ACC112 (cell line): ENCODE measurements at regions not wholly inside any gene's neighbourhood (a gene's known extent, or its start where the extent isn't known, plus 50 kb on each side); places are given as distances from the start of the nearest gene placed in this dataset.

Source experiments
- H2AFZ ChIP-seq: fragments of 200-600 bp; sonication (generic); one replicate; pipeline ENCODE4 v1.6.0; 2017; ENCODE audit warnings: antibody characterized with exemption, low read length; ENCODE audit not compliant: unreplicated experiment
- H3K27ac ChIP-seq: fragments of 200-600 bp; sonication (generic); 2 replicates; pipeline ENCODE4 v1.5.1; 2014; ENCODE audit warnings: low read depth, mild to moderate bottlenecking, antibody characterized with exemption, low read length, moderate library complexity
- H3K27me3 ChIP-seq: fragments of 200-600 bp; sonication (generic); 2 replicates; pipeline ENCODE4 v1.6.1; 2014; ENCODE audit warnings: mild to moderate bottlenecking, antibody characterized with exemption, low read length, moderate library complexity, mixed read lengths; ENCODE audit not compliant: insufficient read depth
- H3K36me3 ChIP-seq: fragments of 200-600 bp; sonication (generic); 2 replicates; pipeline ENCODE4 v1.6.1; 2016; ENCODE audit warnings: mild to moderate bottlenecking, antibody characterized with exemption, low read length, moderate library complexity, mixed read lengths; ENCODE audit not compliant: insufficient read depth
- H3K4me1 ChIP-seq: fragments of 200-600 bp; sonication (generic); one replicate; pipeline ENCODE4 v1.6.1; 2016; ENCODE audit warnings: low read length, mixed read lengths; ENCODE audit not compliant: insufficient read depth, unreplicated experiment, control insufficient read depth
- H3K4me3 ChIP-seq: fragments of 200-600 bp; sonication (generic); 2 replicates; pipeline ENCODE4 v1.5.1; 2014; ENCODE audit warnings: mild to moderate bottlenecking, low read depth, low read length
- H3K79me2 ChIP-seq: fragments of 200-600 bp; sonication (generic); one replicate; pipeline ENCODE4 v1.6.0; 2016; ENCODE audit warnings: low read length; ENCODE audit not compliant: control insufficient read depth, unreplicated experiment, insufficient read depth

DNA sequence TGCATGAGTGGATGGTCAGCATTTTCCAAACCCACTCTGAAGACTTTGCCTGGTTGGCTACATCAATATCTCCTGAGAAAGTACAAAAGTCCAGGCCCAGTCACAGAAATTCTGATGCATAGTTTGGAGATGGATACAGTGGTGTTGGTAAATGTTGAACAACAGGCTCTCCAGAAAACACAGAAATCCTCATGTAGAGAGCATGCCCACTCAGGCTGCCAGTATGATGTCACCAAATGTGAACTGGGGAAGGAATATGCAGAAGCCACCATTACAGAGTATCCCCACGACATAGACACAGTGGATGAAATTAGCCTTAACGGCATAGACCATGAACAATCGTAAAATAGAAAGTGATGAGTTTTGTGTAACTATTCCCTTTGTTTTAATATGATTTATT lies 97.1 kb upstream of the NXT1 start:
- H3K27me3 ChIP-seq: peaks cover 4% of the 10 kb centered on the region; the same call in 1 of the 2 replicates
- H3K36me3 ChIP-seq: no peaks in the 10 kb centered on the region
- no peaks in the 10 kb centered on the region for H3K79me2 ChIP-seq
- H3K27ac ChIP-seq: no peak overlapping the region
- H3K4me3 ChIP-seq: no peak overlapping the region
- H2AFZ ChIP-seq: no peak overlapping the region
- H3K4me1 ChIP-seq: peaks cover 29% of the 10 kb centered on the region

DNA sequence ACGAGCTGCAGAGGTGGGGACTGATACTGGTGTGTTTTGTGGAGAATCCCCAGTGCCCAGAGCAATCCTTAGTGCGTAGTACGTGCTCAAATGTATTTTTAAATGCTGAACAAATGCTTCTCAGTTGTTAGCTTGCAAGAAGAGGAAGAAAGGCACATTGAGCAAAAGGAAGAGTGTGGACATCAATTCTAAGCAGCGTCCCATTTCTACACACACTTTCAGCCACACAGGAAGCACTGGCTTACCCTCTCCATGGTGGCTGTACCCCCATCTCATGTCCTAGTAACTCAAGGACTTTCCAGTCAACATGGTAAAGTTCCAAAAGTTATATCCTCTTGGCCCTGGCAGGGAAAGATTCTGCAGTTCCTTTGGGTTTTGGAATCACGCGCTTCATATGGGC lies 98.8 kb upstream of the NXT1 start:
- Histone ChIP-seq H3K4me1 (peaks cover 13% of the 10 kb centered on the region), H3K36me3 (no peaks in the 10 kb centered on the region), H2AFZ (no peak overlapping the region), H3K79me2 (no peaks in the 10 kb centered on the region), H3K27ac (no peak overlapping the region), H3K4me3 (no peak overlapping the region), H3K27me3 (peaks cover 4% of the 10 kb centered on the region; the same call in 1 of the 2 replicates)

DNA sequence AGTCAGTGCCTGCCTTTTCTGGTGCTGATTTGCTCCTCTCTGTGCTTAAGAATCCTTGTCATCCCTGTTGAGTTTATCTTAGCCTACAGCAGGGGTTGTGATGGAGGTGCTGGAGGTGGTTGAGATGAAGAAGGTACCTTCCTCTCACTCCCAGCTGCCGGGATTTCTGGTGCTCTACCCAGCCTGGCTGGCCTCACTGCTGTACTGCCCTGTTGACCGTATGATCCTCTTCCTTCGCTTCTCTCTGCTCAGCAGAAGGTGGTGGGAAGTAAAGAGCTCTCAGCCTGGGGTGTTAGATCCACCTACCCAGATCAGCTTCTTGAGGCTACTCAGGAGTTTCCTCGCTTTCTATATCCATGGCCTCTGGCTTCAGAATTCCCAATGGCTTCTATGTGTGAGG lies 101.0 kb upstream of the NXT1 start:
- peaks cover 4% of the 10 kb centered on the region; the same call in 1 of the 2 replicates for H3K27me3 ChIP-seq
- no peaks in the 10 kb centered on the region for H3K79me2 ChIP-seq
- H3K4me3 ChIP-seq: no peak overlapping the region
- no peak overlapping the region for H3K27ac ChIP-seq
- no peak overlapping the region for H2AFZ ChIP-seq
- H3K4me1 ChIP-seq: no peaks in the 10 kb centered on the region
- H3K36me3 ChIP-seq: no peaks in the 10 kb centered on the region

DNA sequence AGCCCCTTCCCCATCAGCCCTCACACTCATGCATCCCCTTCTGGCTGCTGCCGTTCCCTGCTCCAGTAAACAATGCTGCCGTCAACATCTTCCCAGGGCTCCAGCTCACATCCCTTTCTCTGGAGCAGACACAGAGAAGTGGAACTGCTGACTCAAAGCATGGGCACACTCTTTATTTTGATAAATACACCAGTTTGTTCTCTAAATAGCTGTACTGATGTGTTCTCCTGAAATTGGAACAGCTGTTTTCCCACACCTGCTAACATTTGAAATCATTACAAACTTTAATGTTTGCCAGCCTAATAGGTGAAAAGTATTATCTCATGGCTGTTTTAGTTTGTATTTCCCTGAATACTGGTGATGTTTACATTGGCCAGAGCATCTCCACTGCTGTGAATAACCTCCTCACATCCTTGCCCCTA lies 102.1 kb upstream of the NXT1 start:
- no peak overlapping the region for H2AFZ ChIP-seq
- no peak overlapping the region for H3K27ac ChIP-seq
- H3K4me1 ChIP-seq: no peaks in the 10 kb centered on the region
- H3K4me3 ChIP-seq: no peak overlapping the region
- H3K36me3 ChIP-seq: no peaks in the 10 kb centered on the region
- peaks cover 4% of the 10 kb centered on the region; the same call in 1 of the 2 replicates for H3K27me3 ChIP-seq
- H3K79me2 ChIP-seq: no peaks in the 10 kb centered on the region

DNA sequence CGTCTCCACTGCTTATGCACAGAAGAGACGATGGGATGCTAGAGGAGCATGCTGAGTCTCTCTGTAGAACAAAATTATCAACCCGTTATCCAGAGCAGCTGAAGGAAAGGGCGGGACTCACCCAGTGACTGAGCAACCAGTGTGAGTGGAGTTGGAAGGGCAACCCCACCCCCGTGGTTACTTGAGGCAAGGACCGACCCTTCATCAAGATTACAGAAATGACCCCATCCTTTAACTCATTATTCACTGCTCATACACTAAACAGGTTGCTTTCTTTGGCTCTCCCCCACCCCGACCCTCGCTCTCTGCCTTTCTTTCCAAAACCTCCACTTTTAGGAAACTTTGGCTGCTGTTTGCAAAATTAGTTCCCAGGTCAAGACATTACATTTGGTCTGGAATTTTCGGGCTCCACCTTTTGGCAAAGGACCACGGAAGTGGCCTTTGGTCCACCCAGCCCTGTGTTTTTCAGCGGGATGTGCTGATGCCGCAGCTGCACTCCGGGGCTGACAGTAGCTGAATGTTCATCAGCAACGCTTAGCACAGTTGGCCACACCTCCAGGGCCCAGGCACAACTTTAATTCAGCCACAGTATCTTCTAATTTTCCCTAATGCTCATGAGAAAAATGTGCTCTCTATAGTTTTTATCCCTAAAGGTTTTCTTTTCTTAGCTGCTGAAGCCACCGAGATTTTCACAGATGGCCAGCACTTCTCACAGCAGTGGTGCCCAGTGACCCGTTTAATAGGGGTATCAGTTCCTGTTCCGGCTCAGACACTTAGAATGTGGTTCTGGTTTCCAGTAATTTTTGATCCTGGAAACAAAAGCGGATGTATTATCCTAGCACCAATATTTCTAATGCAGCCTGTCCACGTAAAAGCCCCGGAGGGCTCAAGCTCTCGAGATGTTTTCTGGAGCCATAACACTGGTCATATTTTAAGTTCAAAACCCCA lies 103.6 kb upstream of the NXT1 start:
- Histone ChIP-seq H3K79me2 (no peaks in the 10 kb centered on the region), H2AFZ (no peak overlapping the region), H3K36me3 (no peaks in the 10 kb centered on the region), H3K27me3 (peaks cover 4% of the 10 kb centered on the region; the same call in 1 of the 2 replicates), H3K27ac (no peak overlapping the region), H3K4me1 (no peaks in the 10 kb centered on the region), H3K4me3 (no peak overlapping the region)

DNA sequence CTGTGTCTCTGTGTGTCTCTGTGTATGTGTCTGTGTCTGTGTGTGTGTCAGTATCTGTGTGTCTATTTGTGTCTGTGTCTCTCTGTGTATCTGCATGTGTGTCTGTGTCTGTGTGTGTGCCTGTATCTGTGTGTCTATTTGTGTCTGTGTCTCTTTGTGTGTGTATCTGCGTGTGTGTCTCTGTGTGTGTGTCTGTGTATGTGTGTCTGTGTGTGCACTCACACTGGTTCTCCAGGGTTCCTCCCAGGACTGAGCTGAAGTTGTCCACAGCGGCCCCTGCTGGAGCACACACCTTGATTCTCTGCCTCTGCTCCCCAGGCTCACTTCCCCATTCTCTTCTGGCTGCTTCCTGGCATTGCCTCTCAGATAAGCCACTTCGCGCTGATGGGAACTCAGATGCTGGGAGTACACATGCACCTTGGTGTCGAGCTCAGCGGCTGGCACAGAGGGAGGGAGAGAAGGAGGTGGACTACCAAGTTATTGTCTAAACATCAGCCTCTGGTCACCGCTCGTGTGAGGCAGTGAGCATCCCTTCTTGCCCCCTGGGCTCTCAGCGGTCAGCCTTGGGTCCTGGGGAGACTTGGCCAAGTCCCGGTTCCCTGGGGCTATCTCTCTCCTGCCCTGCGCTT lies 104.9 kb upstream of the NXT1 start:
- Histone ChIP-seq H3K27ac (no peak overlapping the region), H3K4me1 (no peaks in the 10 kb centered on the region), H3K79me2 (no peaks in the 10 kb centered on the region), H3K27me3 (peaks cover 4% of the 10 kb centered on the region; the same call in 1 of the 2 replicates), H3K36me3 (no peaks in the 10 kb centered on the region), H3K4me3 (no peak overlapping the region), H2AFZ (no peak overlapping the region)

DNA sequence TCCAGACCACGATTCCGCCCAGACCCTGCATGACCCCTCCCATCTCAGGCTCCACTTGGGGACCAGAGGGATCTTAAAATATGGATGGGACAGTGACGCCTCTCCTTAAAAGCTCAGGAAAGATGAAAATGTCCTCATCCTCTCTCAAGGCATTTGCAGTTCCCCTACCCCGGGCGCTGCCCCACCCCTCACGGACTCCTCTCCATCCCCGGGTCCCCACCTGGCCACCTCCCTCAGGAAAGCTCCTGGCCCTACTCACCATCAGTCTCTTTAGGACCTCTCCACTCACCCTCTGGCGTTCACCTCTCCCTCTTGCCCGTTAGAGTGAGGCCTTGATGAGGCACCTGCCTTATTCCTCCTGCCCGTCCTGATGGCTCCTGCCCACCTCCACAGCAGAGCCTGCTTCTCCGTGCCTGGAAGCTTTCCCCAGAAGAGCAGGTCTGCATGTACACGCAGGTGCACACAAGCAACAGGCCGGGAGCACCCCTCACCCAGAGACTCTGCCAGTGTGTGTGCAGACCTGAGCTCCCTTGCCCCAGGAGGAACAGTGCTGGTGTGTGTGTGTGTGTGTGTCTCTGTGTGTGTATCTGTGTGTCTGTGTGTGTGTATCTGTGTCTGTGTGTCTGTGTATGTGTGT lies 105.6 kb upstream of the NXT1 start:
- no peaks in the 10 kb centered on the region for H3K4me1 ChIP-seq
- no peak overlapping the region for H2AFZ ChIP-seq
- no peak overlapping the region for H3K4me3 ChIP-seq
- no peaks in the 10 kb centered on the region for H3K36me3 ChIP-seq
- H3K27ac ChIP-seq: no peak overlapping the region
- no peaks in the 10 kb centered on the region for H3K79me2 ChIP-seq
- H3K27me3 ChIP-seq: peaks cover 7% of the 10 kb centered on the region; the same call in 1 of the 2 replicates

DNA sequence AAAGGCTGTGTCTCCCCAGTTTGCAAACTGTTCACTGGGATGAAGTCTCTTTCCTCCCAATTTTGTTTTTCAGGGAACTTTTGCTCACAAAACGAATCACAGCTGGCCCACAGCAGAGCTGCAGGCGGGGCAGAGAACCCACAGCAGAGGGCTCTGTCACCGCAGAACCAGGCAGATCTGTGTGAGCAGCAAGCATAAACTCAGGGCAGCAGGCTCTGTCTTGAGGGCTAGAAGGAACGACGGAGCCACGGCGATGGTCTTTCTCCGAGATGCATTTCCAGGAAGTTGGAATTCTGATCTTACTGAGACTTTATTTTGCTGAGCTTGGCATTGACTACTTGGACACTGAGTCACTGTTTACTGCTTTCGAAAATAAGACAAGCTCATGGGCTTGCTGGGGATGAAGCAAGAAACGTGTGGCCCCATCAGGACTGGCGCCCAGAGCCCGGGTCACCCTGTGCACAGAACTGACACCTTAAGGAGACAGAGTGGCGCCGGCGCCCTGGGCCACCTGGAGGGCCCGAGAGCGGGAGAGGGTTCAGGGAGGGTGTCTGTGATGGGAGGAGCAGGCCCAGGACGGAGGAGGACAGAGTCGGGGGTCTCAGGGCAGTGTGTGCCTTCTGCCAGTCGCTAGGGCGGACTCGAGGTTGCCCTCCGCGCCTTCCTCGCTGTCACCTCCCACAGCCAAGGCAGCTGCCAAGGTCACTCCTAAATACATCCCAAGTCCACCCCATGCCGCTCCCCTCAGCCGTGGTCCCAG lies 106.3 kb upstream of the NXT1 start:
- Histone ChIP-seq H3K4me3 (no peak overlapping the region), H3K4me1 (no peaks in the 10 kb centered on the region), H3K27me3 (peaks cover 4% of the 10 kb centered on the region; the same call in 1 of the 2 replicates), H3K27ac (no peak overlapping the region), H3K79me2 (no peaks in the 10 kb centered on the region), H2AFZ (no peak overlapping the region), H3K36me3 (no peaks in the 10 kb centered on the region)

DNA sequence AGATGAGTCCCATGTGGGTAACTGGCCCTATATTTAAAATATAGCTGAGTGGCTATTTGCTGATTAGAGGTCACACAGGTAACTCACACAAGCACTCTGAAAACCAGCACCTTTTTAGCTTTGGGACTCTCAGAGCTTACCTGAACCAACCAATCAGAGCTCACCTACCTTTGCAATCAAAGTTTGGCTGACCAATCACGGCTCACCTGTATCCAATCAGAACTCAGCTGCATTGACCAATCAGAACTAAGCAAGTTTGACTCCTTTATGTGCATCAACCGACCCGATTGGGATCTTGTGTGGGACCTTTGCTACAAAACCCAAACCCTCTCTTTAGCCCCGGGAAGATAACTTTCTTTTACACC lies 106.8 kb upstream of the NXT1 start:
- H3K36me3 ChIP-seq: no peaks in the 10 kb centered on the region
- H3K27me3 ChIP-seq: peaks cover 9% of the 10 kb centered on the region; the same call in 1 of the 2 replicates
- no peak overlapping the region for H2AFZ ChIP-seq
- H3K79me2 ChIP-seq: no peaks in the 10 kb centered on the region
- H3K27ac ChIP-seq: no peak overlapping the region
- H3K4me1 ChIP-seq: no peaks in the 10 kb centered on the region
- H3K4me3 ChIP-seq: no peak overlapping the region

DNA sequence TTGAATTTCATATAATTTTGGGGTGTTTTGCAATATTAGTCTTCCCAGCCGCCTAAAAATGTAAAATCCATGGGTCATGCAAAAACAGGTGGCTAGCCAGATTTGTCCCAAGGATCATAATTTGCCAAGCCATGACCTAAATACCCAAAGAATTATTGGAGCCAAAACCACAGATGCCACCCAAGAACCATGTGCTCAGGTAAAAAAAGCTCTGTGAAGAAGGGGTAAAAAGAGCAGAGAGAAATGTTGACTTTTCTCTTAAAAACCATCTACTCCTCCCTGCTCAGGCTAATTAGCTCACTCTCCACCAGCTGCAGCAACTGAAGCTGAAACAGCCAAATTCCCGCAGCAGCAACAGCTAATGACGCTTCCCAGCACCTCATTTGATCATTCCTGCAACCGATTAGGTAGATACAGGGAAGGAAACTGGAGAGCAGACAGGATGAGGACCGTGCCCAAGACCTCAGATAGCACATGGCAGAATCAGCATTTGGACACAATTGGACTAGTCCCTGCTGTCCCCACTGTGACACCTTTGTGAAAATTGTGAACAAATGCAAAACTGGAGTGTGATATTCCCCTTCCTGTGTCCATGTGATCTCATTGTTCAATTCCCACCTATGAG lies 107.9 kb upstream of the NXT1 start:
- Histone ChIP-seq H3K27me3 (peaks cover 11% of the 10 kb centered on the region; the same call in 1 of the 2 replicates), H3K4me3 (no peak overlapping the region), H3K79me2 (no peaks in the 10 kb centered on the region), H3K36me3 (no peaks in the 10 kb centered on the region), H3K27ac (no peak overlapping the region), H3K4me1 (no peaks in the 10 kb centered on the region), H2AFZ (no peak overlapping the region)
